Suprapubic skin (tissue), 4 donors: ENCODE measurements at regions not wholly inside any gene's neighbourhood (a gene's known extent, or its start where the extent isn't known, plus 50 kb on each side); places are given as distances from the start of the nearest gene placed in this dataset.

Source experiments
- DNase-seq, 2 donors: peaks; one replicate each; pipeline ENCODE4 v3.0.0-alpha.2; 2019; ENCODE audit warnings: low spot score in 2 of 2
- H3K27ac ChIP-seq: fragments of 200-600 bp; sonication (generic); one replicate; pipeline ENCODE4 v1.5.1; 2019
- H3K27me3 ChIP-seq: fragments of 200-600 bp; sonication (generic); one replicate; pipeline ENCODE4 v1.5.1; 2019
- H3K36me3 ChIP-seq: fragments of 200-600 bp; sonication (generic); one replicate; pipeline ENCODE4 v1.5.1; 2019
- H3K4me1 ChIP-seq: fragments of 200-600 bp; sonication (generic); one replicate; pipeline ENCODE4 v1.5.1; 2019
- H3K4me3 ChIP-seq: fragments of 200-600 bp; sonication (generic); one replicate; pipeline ENCODE4 v1.5.1; 2019; ENCODE audit warnings: mild to moderate bottlenecking
- H3K9me3 ChIP-seq: fragments of 200-600 bp; sonication (generic); one replicate; pipeline ENCODE4 v1.5.1; 2019
- CTCF ChIP-seq, 2 donors: fragments of 200-600 bp in 1 of 2; fragments of 450-650 bp in 1 of 2; sonication (generic) in 1 of 2; IDR thresholded peaks; one replicate each; pipeline ENCODE4 v1.5.1; 2016 to 2019; ENCODE audit warnings: antibody characterized with exemption in 2 of 2, mild to moderate bottlenecking in 1 of 2, moderate library complexity in 1 of 2
- EP300 ChIP-seq: sonication (generic); formaldehyde crosslinking; IDR thresholded peaks from one replicate; pipeline ENCODE4 v1.6.1; 2017; ENCODE audit warnings: antibody characterized with exemption
- POLR2A ChIP-seq, 2 donors: fragments of 450-650 bp; IDR thresholded peaks; one replicate each; pipeline ENCODE4 v1.6.1; 2017; ENCODE audit warnings: antibody characterized with exemption in 2 of 2, mild to moderate bottlenecking in 2 of 2, moderate library complexity in 2 of 2
- POLR2AphosphoS5 ChIP-seq, 3 donors: sonication (generic); formaldehyde crosslinking; IDR thresholded peaks; one replicate each; pipeline ENCODE4 v1.6.1; 2017; ENCODE audit warnings: antibody characterized with exemption in 3 of 3
- WGBS: methylation state at CpG from one replicate; pipeline ENCODE4 v1.1.5; 2018; 5-methylcytosine and 5-hydroxymethylcytosine counted together

GRCh38 chr10:125417605-125418004, 257.2 kb upstream of the CTBP2 start:
- Histone ChIP-seq H3K4me1 (no peaks in the 10 kb centered on the region), H3K36me3 (no peaks in the 10 kb centered on the region), H3K27ac (no peak overlapping the region), H3K4me3 (no peak overlapping the region), H3K27me3 (peaks cover 7% of the 10 kb centered on the region), H3K9me3 (no peaks in the 10 kb centered on the region)
- TF ChIP-seq POLR2A (IDR thresholded peaks at IDR 0.05) (no peak), EP300 (no peak), CTCF (IDR thresholded peaks at IDR 0.05) (no peak), POLR2AphosphoS5 (IDR thresholded peaks at IDR 0.05) (no peak)
- 48% methylated on average over 6 of the region's 6 CpGs for WGBS
- DNase-seq = no peak

- H3K27me3 ChIP-seq = peaks cover 7% of the 10 kb centered on the region
- no peak overlapping the region for H3K27ac ChIP-seq
- no peak overlapping the region for H3K4me3 ChIP-seq
- H3K4me1 ChIP-seq = no peaks in the 10 kb centered on the region
- TF ChIP-seq POLR2AphosphoS5 (IDR thresholded peaks at IDR 0.05) (no peak), EP300 (no peak), POLR2A (IDR thresholded peaks at IDR 0.05) (no peak), CTCF (IDR thresholded peaks at IDR 0.05) (no peak)
- no peaks in the 10 kb centered on the region for H3K9me3 ChIP-seq
- no peak for DNase-seq
- 82% methylated on average over 2 of the region's 2 CpGs for WGBS
- no peaks in the 10 kb centered on the region for H3K36me3 ChIP-seq
Observed at GRCh38 chr10:125415964-125416363, 255.6 kb upstream of the CTBP2 start.

GRCh38 chr10:125415006-125415633, 254.8 kb upstream of the CTBP2 start:
- no peaks in the 10 kb centered on the region for H3K4me1 ChIP-seq
- DNase-seq = no peak
- 51% methylated on average over 16 of the region's 16 CpGs for WGBS
- H3K9me3 ChIP-seq = no peaks in the 10 kb centered on the region
- H3K27ac ChIP-seq = no peak overlapping the region
- no peaks in the 10 kb centered on the region for H3K36me3 ChIP-seq
- TF ChIP-seq EP300 (no peak), POLR2AphosphoS5 (IDR thresholded peaks at IDR 0.05) (no peak), CTCF (IDR thresholded peaks at IDR 0.05) (no peak), POLR2A (IDR thresholded peaks at IDR 0.05) (no peak)
- H3K27me3 ChIP-seq = peaks cover 7% of the 10 kb centered on the region
- H3K4me3 ChIP-seq = no peak overlapping the region

GRCh38 chr10:125411724-125412123, 251.4 kb upstream of the CTBP2 start:
- H3K27me3 ChIP-seq = peaks cover 15% of the 10 kb centered on the region
- TF ChIP-seq POLR2A (IDR thresholded peaks at IDR 0.05) (no peak), CTCF (IDR thresholded peaks at IDR 0.05) (no peak)
- H3K4me3 ChIP-seq = no peak overlapping the region
- H3K4me1 ChIP-seq = no peaks in the 10 kb centered on the region
- no peaks in the 10 kb centered on the region for H3K9me3 ChIP-seq
- H3K36me3 ChIP-seq = no peaks in the 10 kb centered on the region
- no peak overlapping the region for H3K27ac ChIP-seq
- WGBS = 70% methylated on average over 2 of the region's 2 CpGs
- no peak for DNase-seq

GRCh38 chr10:125409756-125410155, 249.4 kb upstream of the CTBP2 start:
- H3K4me1 ChIP-seq = no peaks in the 10 kb centered on the region
- H3K4me3 ChIP-seq = no peak overlapping the region
- no peak for DNase-seq
- H3K27me3 ChIP-seq = peaks cover 11% of the 10 kb centered on the region
- 77% methylated on average over 5 of the region's 5 CpGs for WGBS
- no peaks in the 10 kb centered on the region for H3K36me3 ChIP-seq
- TF ChIP-seq POLR2A (IDR thresholded peaks at IDR 0.05) (no peak), CTCF (IDR thresholded peaks at IDR 0.05) (no peak), EP300 (no peak), POLR2AphosphoS5 (IDR thresholded peaks at IDR 0.05) (no peak)
- H3K9me3 ChIP-seq = no peaks in the 10 kb centered on the region
- H3K27ac ChIP-seq = no peak overlapping the region
